Amniotic stem cell (primary cell): ENCODE measurements at regions not wholly inside any gene's neighbourhood (a gene's known extent, or its start where the extent isn't known, plus 50 kb on each side); places are given as distances from the start of the nearest gene placed in this dataset.
"Not testable (repeated sequence)": the region's sequence is repeated elsewhere in the genome, so short reads cannot be mapped to it uniquely, and the experiment has no call there.

Source experiments
- DNase-seq: peaks from one replicate; lab custom pipeline; 2025; lab: John Stamatoyannopoulos, UW

DNA sequence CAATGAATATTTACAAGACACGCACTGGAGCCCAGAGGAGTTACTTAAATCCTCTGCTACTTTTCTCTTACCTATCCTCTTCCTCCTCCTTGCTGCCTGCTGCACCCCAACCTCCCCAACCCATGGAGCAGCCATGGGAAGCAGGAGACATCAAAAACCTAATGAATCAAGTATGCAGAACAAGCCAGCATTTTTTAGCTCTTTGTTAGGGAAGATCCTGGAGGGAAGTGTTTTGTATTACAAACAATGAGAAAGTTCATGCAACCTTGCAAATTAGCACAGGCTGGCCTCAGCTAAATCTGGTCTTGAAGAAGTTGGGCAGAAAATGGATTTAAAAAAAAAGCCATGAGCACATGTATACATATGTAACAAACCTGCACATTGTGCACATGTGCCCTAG lies 498.8 kb downstream of the KIF4B start:
- no peak for DNase-seq

DNA sequence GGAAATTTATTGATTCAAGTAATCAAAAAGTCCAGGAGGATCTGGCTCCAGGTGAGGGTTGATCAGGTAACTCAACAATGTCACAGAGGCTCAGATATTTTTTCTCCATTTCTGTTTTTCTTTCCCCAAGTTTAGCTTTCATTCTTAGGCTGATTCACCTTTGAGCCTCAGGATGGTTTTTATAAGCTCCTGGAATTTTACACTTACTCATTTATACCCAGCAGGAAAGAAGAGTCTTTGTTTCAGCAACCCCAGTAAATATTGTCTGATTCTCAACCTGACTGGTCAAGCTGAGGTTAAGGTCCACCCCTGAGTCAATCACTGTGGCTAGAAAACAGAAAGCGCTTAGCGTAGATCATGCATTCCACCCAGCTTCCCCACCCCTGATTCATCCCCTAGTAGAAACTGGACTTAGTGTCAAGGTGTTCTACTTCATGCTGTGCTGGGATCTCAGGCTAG lies 500.6 kb downstream of the KIF4B start:
- no peak for DNase-seq

DNA sequence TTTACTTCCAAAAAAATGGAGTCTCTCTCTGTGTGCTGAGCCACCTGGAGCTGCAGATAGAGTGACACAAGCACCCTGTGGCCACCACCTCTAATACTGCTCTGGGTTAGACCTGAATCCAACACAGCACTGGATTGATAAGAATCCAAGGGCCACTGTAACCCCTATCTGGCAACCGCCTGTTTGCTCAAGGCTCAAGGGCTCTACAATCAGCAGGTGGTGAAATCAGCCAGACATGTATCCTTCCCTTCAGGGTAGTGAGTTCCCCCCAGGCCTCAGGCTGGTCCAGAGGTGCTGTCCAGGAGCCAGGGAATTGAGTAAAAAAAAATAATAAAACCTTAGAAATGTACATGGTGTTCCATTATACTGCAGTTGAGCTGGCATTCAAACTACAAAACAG lies 509.0 kb downstream of the KIF4B start:
- no peak for DNase-seq

DNA sequence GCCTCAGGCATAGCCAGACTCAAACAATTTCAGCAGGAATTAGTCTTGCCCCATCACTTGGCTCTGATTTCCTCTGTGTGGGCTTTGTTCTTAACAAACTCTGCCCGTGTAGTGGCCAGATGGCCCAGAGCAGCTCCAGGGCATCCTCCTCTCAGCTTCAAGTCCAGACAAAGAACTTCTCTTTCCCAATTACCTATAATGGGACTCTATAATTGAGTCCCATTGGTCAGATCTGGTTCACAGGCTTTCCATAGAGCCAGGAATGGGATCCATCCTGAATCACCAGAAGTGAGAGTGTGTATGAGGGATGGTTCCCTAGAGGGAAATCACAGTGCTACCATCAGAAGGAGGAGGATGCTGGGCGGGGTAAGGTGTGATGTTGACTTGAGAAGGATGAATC lies 515.8 kb downstream of the KIF4B start:
- no peak for DNase-seq

DNA sequence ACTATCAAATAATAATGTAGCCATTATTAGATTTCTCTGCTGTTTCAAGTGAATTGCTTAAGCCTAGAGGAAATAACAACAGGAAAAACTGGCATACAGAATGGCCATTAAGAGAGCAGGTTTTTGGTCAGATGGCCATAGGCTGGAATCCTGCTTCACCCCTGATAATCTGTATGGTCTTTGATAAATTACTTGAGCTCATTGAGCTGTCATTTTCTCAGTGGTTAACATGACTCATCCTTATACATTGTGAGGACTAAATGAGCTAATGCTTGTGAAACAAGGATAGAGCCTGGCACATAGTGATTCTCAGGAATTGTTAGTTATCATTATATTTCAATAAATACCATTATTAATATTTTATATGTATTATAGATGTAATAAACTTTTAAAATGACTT lies 516.5 kb downstream of the KIF4B start:
- no peak for DNase-seq

DNA sequence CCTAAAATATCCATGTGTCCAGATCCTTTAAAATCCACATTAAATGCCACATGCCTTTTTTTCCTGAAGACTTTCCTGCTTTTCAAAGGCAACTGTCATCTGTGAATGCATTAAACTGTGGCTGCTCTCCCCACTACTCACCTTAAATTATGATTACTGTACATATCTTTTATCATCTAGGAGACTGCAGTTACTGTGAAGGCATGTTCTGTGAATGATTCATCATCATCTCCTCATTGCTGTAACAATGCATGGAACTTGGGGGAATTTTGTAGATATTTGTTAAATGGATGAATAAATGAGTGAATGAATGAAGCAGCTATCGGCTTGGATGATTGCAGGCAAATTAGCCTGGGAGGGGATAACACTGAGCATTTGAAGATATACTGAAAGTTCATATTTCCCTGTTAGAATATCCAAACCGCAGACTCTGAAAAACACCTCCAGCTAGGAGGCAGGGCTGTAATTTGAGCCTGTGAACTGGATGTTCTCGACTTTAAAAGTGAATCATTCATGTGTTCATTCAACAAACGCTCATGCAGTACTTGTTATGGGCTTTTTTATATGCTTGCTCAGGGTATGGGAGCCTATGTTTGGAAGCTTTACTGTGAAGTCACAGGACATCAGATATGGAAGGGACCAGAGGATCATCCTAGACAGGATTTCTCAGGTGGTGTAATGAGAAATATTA lies 519.2 kb downstream of the KIF4B start:
- DNase-seq = no peak

DNA sequence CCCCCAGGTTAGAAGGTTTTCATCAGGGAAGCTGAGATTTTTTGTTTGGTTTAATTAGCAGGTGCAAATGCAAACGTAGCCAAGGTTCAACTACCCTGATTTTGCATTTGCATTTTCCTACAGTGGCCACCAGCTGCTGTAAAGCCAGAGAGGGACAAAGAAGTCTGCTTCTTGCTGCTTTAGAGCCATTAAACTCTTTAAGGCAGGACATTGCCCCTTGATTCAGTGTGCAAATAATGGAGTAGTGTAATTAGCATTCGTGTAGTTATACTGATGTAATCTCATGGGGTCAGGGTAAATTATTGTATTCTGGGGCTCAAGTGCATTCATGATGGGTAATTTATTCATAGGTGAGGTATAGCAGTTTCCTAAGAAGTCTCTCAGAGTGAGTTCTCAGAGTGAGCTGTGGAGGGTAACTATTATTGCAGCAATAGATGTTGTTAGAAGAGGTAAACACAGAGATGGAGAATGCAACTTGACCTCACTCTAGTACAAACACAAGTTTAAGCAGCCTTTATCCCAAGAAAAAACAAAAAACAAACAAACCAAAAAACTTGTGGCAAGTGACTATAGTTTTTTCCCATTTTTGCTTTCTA lies 526.5 kb downstream of the KIF4B start:
- no peak for DNase-seq

DNA sequence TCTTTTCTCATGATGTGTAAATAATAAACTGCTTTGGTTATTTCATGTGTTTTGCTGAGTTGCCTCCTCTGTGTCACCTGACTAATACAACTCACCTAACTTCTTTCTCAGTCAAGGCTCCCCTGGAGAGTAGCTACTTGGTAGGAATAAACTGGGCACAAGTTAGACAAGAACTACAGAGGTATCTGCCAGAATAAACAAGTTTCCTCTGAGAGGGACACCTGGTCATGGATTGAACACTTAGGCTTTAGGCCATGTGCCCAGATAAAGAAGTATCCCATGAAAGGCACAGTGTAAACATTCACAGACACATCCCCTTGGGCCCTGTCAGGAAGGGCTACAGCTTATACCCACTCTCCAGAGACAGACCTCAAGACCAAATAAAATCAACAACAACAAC lies 532.5 kb downstream of the KIF4B start:
- DNase-seq = no peak

DNA sequence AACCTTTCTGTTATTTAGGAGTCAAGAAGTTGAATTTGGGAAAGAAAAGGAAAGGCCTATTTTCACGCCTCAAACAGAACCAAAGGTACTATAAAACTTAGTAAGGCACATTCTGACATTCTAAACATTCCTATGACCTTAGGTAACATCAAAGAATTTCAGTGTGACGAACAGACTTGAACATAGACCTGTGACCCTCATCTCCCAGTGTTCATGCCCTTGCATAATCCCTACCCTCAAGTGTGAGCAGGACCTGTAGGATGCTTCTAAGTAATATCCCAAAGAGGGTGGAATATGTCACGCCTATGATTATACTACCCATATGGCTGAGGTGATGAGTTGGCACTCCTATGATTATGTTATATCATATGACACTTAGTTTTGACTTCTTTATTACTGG lies 540.9 kb downstream of the KIF4B start:
- DNase-seq = no peak

DNA sequence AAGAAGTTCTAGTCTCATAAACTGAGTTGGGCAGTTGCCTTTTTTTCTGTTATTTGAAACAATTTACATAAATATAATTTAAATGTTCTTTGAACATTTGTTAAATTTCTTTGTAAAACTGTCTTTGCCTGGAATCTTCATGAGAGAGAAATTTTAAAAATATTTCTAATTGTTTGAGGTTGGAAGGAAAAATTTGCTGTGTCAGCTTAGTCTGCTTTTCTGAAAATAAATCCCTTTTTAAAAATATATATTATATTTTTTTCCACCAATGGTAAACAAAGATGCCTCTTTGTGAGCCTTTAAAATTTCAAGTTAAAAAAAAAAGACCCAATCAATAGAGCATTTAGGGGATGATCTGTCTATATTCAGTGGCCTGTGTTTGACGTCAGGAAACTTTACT lies 542.7 kb downstream of the KIF4B start:
- no peak for DNase-seq

DNA sequence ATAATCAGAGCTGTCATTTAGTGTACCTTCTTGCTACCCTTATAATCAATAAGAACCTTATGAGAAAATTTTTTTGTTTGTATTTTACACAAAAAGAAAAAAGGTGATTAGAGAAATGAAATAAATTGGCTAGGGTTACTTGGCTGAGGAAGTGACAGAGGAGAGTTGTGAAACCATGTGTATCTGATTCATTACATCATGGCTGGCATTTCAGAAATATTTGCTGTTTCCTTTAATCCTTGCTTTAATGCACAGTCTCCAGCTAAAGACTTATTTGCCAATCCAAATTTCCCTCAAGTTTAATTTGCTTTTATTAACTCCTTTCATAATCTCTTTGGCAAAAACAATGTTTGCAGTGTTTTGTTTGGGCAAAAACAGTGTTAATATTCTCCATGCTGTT lies 543.1 kb downstream of the KIF4B start:
- DNase-seq = no peak

DNA sequence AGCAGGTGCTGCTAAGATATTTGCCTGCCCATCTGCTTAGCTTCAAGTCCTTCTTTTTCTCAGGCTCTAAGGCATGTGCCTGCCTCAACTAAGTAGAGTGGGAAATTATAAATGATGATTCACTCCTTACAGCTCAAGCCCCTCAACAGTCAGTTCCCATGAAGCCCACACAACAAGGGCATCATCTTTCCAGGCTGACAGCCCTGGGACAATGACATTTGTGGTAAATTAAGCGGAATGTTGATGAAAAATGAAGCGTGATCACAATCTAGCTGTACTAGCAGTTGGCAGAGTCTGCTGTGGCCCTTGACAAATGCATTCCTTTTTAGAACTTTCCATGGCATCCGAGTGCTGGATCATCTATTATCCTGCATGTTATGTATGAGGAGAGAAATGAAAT lies 548.6 kb downstream of the KIF4B start:
- no peak for DNase-seq

DNA sequence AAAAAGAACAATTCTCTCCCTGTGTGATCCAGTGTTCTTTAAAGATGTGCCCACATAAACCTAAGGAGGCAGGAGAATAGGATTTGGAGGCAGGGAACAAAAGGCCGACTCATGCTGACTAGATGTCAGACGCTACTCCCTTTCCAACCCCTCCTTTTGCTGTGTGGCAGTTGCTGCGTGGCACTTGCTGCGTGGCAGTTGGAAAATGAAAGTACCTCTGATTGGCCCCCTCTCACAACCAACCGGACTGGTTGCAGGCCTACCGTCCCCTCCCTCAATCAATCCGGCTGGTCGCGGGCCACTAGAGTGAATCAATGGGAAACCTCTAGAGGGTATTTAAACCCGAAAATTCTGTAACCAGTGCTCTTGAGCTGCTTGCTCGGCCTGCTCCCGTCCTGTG lies 551.0 kb downstream of the KIF4B start:
- DNase-seq = no peak

DNA sequence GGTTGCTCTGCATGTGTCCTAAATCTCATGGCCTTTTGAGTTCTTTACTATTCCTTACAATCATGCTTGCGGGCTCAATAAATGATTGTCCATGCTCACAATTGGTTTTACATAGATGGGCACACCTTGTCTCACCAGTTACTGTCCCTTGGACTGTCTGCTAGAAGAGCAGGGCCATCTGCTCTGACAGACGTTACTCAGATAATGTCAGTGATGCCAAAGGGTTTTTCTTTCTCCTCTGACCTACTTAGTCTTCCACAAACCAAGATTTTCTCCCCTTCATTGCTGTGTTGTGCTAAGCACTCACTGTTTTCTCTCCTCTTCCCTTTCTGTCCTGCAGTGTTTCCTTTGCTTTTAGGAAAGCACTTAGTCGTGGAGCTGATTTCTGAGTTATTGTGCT lies 562.3 kb downstream of the KIF4B start:
- no peak for DNase-seq

DNA sequence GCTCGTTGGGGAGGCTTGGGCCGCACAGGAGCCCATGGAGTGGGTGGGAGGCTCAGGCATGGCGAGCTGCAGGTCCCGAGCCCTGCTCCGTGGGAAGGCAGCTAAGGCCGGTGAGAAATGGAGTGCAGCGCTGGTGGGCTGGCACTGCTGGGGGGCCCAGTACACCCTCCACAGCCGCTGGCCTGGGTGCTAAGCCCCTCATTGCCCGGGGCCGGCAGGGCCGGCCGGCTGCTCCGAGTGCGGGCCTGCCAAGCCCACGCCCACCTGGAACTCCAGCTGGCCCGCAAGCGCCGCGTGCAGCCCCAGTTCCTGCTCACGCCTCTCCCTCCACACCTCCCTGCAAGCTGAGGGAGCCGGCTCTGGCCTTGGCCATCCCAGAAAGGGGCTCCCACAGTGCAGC lies 573.3 kb downstream of the KIF4B start:
- not testable (repeated sequence) for DNase-seq

DNA sequence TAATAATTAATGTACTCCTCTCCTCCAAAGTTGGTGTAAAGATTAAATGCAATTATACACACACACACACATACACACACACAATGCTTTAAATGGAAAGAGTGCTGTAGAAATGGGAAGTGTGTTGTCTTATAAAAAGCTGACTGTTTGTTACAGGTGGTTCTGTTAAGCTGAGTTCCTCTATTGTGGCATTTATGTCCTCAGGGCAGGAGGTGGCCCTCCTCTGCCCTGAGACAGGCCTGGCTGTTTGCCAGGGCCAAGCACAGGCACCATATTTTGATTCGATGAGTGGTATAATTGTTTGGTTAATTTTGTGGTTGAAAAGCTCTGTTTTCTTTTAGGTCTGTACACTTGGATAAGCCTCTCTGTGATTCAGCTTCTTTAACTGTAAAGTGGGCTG lies 573.9 kb downstream of the KIF4B start:
- DNase-seq = no peak

DNA sequence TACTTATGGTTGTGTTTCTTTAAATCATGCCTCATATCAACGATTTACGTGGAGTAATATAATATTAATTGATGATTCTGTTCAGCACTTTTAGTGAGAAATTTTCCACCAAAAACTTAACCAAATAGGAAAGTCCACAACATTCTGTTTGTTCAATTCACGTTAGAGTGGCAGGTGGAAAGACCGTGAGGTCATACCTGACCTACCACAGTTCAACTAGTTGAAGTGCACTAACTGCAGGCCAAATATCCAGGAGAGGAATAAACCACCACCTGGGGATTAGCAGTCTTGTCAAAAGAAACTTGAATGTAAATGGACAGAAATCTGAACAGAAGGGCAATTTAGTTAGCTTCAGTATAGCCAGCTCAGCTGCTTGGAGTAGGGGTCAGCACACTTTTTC lies 577.7 kb downstream of the KIF4B start:
- DNase-seq = no peak

DNA sequence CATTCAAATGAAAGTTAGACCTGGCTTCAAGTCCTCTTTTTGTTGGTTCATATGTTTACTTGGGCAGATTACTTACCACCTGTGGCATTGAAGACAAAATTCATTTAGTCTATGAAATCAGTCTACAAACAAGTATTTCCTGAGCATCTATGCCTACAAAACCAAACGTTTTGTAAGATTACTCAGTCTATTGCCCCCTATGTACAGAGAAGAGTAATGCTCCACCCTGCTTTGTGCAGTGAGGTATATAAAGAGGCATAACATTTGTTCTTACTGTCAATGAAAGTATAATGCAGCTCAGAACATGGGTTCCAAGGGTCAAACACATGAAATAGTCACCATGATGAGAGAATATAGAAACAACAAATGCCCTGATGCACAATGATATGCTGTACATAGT lies 580.7 kb downstream of the KIF4B start:
- no peak for DNase-seq

DNA sequence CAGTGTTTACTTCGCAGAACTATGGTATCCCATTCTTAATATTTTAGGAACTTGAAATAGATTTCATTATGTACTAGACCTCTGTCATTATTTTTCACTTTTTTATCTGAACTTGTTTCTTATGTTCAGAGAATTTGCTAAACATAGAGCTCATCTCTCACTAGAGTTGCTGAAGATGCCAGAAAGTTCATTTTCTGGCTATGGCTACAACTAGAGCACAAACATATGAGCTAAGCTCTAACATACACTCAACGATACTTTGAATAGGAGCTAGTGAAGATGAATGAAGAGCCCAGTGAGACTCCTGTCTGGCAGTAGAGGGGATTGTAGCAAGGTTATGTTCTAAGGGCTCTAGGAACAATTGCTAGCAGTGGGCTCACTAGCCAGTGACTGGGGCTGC lies 582.2 kb downstream of the KIF4B start:
- no peak for DNase-seq

DNA sequence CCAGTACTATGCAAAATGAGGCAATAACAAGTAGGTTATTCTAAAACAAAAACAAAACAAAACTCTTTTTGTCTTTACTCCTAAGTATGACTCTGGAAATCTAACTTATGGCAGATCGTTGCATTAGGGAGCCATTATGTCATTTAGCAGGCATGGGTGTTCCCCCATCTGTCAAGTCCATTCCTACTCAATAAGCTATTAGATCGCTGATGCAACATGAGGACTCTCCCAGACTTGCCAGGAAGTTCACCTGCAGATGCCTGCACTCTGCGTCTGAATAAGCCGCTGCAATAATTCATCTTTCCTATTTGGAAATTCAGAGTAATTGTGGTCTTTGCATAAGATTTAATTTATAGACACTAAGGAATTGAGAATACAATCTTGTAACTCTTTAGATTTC lies 585.0 kb downstream of the KIF4B start:
- DNase-seq = no peak

DNA sequence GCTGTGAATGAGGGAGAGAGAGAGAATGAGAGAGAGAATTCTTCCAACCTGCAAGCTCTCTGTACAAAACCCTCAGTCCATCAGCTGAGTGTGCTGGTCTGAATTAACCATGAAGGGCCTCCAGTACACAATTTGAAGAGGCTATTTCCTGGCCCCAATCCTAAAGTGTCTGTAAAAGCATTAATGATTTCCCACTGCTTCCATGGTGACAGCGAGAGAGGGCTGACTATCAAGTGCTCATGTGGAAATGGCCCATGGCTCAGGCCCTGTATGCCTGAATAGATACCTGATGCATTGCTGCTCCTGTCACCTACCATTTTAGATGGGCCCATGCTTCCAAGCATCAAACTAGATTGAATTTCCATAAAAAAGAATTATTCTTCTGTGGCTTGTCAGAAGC lies 592.4 kb downstream of the KIF4B start:
- no peak for DNase-seq

DNA sequence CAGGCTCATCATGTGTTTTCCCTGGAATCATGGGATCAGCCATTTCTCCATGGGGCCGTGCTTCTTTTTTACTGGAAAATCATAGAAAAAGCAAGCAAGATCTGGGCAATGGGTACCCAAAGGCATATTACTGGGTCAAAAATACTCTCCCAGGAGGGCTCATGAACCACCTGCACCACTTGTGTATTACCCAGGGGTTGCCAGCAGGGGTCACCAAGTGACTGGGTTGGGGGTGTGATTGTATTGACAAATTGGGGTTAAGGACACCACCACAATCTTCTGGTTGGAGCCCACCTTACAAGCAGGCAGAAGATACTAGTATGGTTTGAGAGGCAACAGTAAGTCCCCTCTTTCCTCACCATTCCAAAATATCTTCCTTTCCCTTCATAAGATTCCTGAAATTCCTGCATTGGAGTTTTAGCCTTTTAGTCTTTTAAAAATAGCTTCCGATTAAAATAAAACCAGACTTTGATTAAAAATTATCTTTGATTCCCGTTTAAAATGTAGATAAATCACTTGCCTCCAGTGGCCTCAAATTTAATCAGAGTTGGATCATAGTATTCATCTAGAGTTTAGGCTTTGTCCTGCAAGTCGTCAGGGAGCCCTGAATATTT lies 603.3 kb downstream of the KIF4B start:
- DNase-seq = no peak

DNA sequence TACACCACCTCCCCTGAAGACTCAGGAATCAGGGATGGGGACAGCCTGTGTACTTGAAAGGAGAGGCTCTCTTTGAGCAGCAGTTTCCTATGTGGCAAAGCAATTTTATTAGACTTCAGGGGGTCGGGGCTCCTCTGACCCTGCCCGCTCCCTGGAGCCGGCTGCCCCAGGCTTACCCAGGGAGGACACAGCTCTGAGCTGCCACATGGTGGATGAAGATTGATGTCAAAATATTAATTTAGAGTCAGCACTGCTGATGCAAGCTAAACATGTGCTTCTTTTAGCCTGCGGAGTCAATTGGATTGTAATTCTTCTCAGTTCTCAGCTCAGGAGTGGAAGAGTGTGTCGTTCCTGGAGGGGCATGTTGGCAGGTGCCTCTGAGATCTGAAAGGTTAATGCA lies 606.1 kb downstream of the KIF4B start:
- no peak for DNase-seq
